Osteoblast (primary cell): ENCODE measurements at regions not wholly inside any gene's neighbourhood (a gene's known extent, or its start where the extent isn't known, plus 50 kb on each side); places are given as distances from the start of the nearest gene placed in this dataset.

ENCODE experiments used
- DNase-seq: peaks from one replicate; pipeline ENCODE4 v3.0.0; 2011; ENCODE audit warnings: low spot score, mixed read lengths; ENCODE audit not compliant: insufficient read length; ENCODE audit errors: missing footprints
- H2AFZ ChIP-seq: 2 replicates; pipeline ENCODE4 v1.6.0; 2011; ENCODE audit warnings: mild to moderate bottlenecking, low read length
- H3K27ac ChIP-seq: 2 replicates; pipeline ENCODE4 v1.5.1; 2011; ENCODE audit warnings: mild to moderate bottlenecking, low read depth, low read length, moderate library complexity
- H3K27me3 ChIP-seq: 2 replicates; pipeline ENCODE4 v1.6.0; 2012; ENCODE audit warnings: mild to moderate bottlenecking, control low read depth, inconsistent platforms, low read length, moderate library complexity; ENCODE audit not compliant: insufficient read depth
- H3K36me3 ChIP-seq: 2 replicates; pipeline ENCODE4 v1.5.1; 2011; ENCODE audit warnings: mild to moderate bottlenecking, low read length, control low read depth, moderate library complexity; ENCODE audit not compliant: insufficient read depth
- H3K4me1 ChIP-seq: 2 replicates; pipeline ENCODE4 v1.5.1; 2011; ENCODE audit warnings: mild to moderate bottlenecking, low read length, control low read depth, moderate library complexity; ENCODE audit not compliant: insufficient read depth
- H3K4me2 ChIP-seq: 2 replicates; pipeline ENCODE4 v1.6.0; 2011; ENCODE audit warnings: mild to moderate bottlenecking, low read length; ENCODE audit not compliant: insufficient read depth
- H3K4me3 ChIP-seq: fragments of 200-600 bp; sonication (generic); 3 replicates; pipeline ENCODE4 v1.5.1; 2012; ENCODE audit warnings: mild to moderate bottlenecking, low read length, inconsistent platforms; ENCODE audit not compliant: insufficient read depth
- H3K79me2 ChIP-seq: 2 replicates; pipeline ENCODE4 v1.6.0; 2012; ENCODE audit warnings: mild to moderate bottlenecking, low read length, control low read depth, inconsistent platforms; ENCODE audit not compliant: insufficient read depth
- H3K9me3 ChIP-seq: 2 replicates; pipeline ENCODE4 v1.5.1; 2011; ENCODE audit warnings: low read depth, low read length, control low read depth
- H4K20me1 ChIP-seq: 2 replicates; pipeline ENCODE4 v1.6.0; 2012; ENCODE audit warnings: mild to moderate bottlenecking, low read length, control low read depth; ENCODE audit not compliant: insufficient read depth
- TF ChIP-seq, protein P1 (sequence below): IDR thresholded peaks from 2 replicates; pipeline ENCODE4 v1.5.1; 2011; ENCODE audit warnings: mild to moderate bottlenecking, low read depth, low read length, moderate library complexity; ENCODE audit errors: extremely low read depth

DNA sequence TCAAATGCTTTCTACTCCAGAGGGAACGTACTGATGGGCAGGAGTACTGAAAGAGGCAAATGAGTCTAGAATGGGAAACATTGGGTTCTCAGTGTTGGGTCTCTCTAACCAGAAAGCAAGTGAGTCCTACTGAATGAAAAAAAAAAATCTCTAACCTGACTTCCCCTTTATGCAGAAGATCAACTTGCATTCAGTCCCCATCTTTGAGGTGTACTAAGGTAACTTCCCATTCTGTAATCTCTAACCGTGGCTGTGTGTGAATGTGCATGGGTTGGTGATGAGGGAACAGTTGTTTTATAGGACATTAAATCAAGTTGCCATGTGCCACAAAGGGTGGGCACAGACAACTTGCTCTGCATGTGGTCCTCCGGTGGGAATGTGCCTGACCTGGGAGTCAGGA is 264.6 kb upstream of the CLINT1 start:
- Histone ChIP-seq H3K4me1 (peaks cover 14% of the 10 kb centered on the region), H3K4me2 (no peak overlapping the region), H3K27me3 (no peaks in the 10 kb centered on the region), H3K27ac (no peak overlapping the region), H3K9me3 (no peaks in the 10 kb centered on the region), H3K79me2 (no peaks in the 10 kb centered on the region), H4K20me1 (no peaks in the 10 kb centered on the region), H3K36me3 (no peaks in the 10 kb centered on the region), H3K4me3 (no peak overlapping the region), H2AFZ (no peak overlapping the region)
- TF ChIP-seq, protein P1, sequence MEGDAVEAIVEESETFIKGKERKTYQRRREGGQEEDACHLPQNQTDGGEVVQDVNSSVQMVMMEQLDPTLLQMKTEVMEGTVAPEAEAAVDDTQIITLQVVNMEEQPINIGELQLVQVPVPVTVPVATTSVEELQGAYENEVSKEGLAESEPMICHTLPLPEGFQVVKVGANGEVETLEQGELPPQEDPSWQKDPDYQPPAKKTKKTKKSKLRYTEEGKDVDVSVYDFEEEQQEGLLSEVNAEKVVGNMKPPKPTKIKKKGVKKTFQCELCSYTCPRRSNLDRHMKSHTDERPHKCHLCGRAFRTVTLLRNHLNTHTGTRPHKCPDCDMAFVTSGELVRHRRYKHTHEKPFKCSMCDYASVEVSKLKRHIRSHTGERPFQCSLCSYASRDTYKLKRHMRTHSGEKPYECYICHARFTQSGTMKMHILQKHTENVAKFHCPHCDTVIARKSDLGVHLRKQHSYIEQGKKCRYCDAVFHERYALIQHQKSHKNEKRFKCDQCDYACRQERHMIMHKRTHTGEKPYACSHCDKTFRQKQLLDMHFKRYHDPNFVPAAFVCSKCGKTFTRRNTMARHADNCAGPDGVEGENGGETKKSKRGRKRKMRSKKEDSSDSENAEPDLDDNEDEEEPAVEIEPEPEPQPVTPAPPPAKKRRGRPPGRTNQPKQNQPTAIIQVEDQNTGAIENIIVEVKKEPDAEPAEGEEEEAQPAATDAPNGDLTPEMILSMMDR = no peak
- DNase-seq = no peak

DNA sequence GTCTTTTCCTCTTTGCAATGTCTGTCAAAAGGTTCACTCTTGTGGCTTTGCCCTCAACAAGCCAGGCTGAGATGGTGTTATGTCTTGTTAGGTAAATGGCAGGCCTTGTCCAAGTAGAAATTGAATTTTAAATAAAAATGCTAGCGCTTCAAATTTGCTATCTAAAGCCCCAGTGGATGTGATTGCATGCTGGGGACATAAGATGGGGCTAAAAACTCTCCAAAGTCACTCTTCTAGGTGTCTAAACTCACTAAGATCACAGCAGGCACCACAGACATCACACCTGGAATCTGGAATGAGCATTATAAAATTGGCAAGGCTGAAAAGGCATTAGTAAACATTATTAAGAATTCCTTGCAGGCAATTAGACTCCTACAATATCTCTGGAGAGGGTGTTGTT is 262.7 kb upstream of the CLINT1 start:
- no peak overlapping the region for H3K27ac ChIP-seq
- no peaks in the 10 kb centered on the region for H4K20me1 ChIP-seq
- H3K27me3 ChIP-seq = no peaks in the 10 kb centered on the region
- DNase-seq = peak; percentile 31
- no peaks in the 10 kb centered on the region for H3K79me2 ChIP-seq
- H3K36me3 ChIP-seq = no peaks in the 10 kb centered on the region
- H2AFZ ChIP-seq = no peak overlapping the region
- H3K4me1 ChIP-seq = peaks cover 14% of the 10 kb centered on the region
- no peak overlapping the region for H3K4me2 ChIP-seq
- H3K4me3 ChIP-seq = no peak overlapping the region
- TF ChIP-seq, protein P1 = no peak
- no peaks in the 10 kb centered on the region for H3K9me3 ChIP-seq

DNA sequence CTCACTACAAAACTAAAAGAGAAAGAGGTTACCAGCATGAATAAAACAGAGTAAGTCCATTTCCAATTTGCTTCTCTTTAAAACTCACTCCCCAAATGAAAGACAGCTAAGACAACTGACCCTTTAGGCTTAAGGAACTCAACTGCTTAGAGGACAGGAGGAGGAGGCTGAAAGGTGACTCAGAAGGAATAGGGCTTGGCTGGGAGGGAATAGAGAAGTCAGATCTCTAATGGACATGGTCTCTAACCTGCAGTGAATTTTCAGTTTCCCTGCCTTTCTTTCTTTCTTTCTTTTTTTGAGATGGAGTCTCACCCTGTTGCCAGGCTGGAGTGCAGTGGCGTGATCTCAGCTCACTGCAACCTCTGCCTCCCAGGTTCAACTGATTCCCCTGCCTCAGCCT is 261.8 kb upstream of the CLINT1 start:
- Histone ChIP-seq H2AFZ (no peak overlapping the region), H3K9me3 (no peaks in the 10 kb centered on the region), H3K27me3 (no peaks in the 10 kb centered on the region), H3K4me2 (no peak overlapping the region), H3K36me3 (no peaks in the 10 kb centered on the region), H3K4me1 (peaks cover 14% of the 10 kb centered on the region), H4K20me1 (no peaks in the 10 kb centered on the region), H3K27ac (peak overlapping the region; percentile 40), H3K79me2 (no peaks in the 10 kb centered on the region), H3K4me3 (no peak overlapping the region)
- TF ChIP-seq, protein P1 = no peak
- DNase-seq = peak; percentile 56

DNA sequence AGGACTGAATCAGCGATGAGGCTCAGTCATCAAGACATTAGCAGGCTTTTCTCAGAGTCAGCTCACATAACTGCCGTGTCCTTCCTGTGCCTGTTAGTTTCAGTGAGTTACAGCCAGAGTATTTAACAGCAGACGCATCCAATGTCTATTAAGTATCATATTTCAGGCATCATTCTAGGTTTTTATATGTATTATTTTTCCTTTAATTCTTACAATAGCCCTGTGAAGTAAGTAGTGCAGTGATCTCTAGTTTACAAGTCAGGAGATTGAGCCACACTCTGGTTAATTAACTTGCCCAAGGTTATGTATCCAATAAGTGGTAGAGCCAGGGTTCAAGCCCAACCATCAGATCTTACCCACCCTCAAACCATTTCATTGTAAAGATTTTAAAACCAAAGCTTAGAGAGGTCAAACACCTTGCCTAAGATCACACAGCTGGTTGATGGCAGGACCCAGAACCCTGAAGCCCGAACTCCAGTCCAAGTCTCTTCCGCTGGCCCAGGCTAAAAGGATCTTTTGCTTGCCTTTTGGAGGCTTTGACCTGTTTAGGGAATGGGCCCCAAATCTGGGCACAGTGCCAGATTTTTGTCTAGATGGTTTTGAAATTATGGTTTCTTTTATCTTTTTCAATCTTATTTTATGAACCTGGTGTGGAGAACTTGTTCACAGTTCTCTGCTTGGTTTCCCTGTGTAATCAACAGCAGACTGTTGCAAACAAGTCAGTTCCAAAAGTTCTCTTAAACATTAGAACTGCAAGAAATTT is 261.2 kb upstream of the CLINT1 start:
- Histone ChIP-seq H3K27ac (peak overlapping the region; percentile 22), H3K27me3 (no peaks in the 10 kb centered on the region), H3K36me3 (no peaks in the 10 kb centered on the region), H2AFZ (no peak overlapping the region), H4K20me1 (no peaks in the 10 kb centered on the region), H3K4me2 (peak overlapping the region; percentile 21), H3K4me3 (no peak overlapping the region), H3K9me3 (no peaks in the 10 kb centered on the region), H3K79me2 (no peaks in the 10 kb centered on the region), H3K4me1 (peaks cover 17% of the 10 kb centered on the region)
- TF ChIP-seq, protein P1 = no peak
- DNase-seq = peak; percentile 79
